ENCODE measurements at regions not wholly inside any gene's neighbourhood (a gene's known extent, or its start where the extent isn't known, plus 50 kb on each side); places are given as distances from the start of the nearest gene placed in this dataset.
"Not testable (repeated sequence)": the region's sequence is repeated elsewhere in the genome, so short reads cannot be mapped to it uniquely, and the experiment has no call there.

DNA sequence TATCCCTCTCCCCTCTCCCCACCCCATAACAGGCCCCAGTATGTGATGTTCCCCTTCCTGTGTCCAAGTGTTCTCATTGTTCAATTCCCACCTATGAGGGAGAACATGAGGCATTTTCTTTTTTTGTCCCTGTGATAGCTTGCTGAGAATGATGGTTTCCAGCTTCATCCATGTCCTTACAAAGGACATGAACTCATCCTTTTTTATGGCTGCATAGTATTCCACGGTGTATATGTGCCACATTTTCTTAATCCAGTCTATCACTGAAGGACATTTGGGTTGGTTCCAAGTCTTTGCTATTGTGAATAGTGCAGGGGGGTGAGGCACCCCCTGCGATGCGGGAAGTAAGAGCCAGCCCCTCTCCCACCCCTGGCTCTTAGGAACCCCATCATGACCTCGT lies 73.2 kb upstream of the RUBCNL start:
- H4K91ac ChIP-seq (ENCODE audit: insufficient read depth, low read depth, low read length); dilution Hi-C loops (cut with HindIII; ENCODE audit: low sequenced_read_pairs, unreplicated experiment); H3K4me3 ChIP-seq (ENCODE audit: insufficient read depth, low read depth, low read length); POLR2A ChIA-PET (ENCODE audit: unreplicated experiment); CTCF ChIA-PET; H3K4me2 ChIP-seq (ENCODE audit: low read depth, low read length); H3K14ac ChIP-seq (replicated peaks; ENCODE audit: low read depth, low read length); H3K23ac ChIP-seq (ENCODE audit: low read depth, low read length); H3K36me3 ChIP-seq (ENCODE audit: control insufficient read depth, insufficient read depth, low read length); DNase-seq; H4K20me1 ChIP-seq (ENCODE audit: insufficient read depth, low read length); H3K27ac ChIP-seq (ENCODE audit: insufficient read depth, low read length); H2BK15ac ChIP-seq (ENCODE audit: low read depth, low read length); H3K79me1 ChIP-seq (ENCODE audit: low read depth in 1 of 2, low read length in 2 of 2); H2AK5ac ChIP-seq (ENCODE audit: low read depth, low read length); H3K9ac ChIP-seq (ENCODE audit: low read depth, low read length); H3K4me1 ChIP-seq (ENCODE audit: control insufficient read depth, insufficient read depth, low read length); H3K18ac ChIP-seq (ENCODE audit: low read depth, low read length); H2AFZ ChIP-seq (replicated peaks; ENCODE audit: low read length, poor library complexity); H2BK5ac ChIP-seq (ENCODE audit: low read depth, low read length, poor library complexity, severe bottlenecking); in situ Hi-C loops (cut with MboI; ENCODE audit: low sequenced_read_pairs); H3K9me1 ChIP-seq (ENCODE audit: insufficient read depth, low read length); intact Hi-C loops (cut with micrococcal nuclease); H3K56ac ChIP-seq (ENCODE audit: extremely low read depth, insufficient read depth, low read length); ATAC-seq (ENCODE audit: low read depth); H3K9me3 ChIP-seq (ENCODE audit: control insufficient read depth, insufficient read depth, low read length); H2BK20ac ChIP-seq (ENCODE audit: low read depth, low read length); H3K27me3 ChIP-seq (ENCODE audit: control insufficient read depth, insufficient read depth, low read length); H4K8ac ChIP-seq (ENCODE audit: low read depth in 2 of 2, low read length in 2 of 2); H2BK120ac ChIP-seq (ENCODE audit: low read depth, low read length); H3K4ac ChIP-seq (ENCODE audit: low read depth, low read length); H2AK9ac ChIP-seq (replicated peaks; ENCODE audit: low read depth, low read length, poor library complexity); H4K5ac ChIP-seq (ENCODE audit: low read depth, low read length); BruUV-seq (replicated peaks): not testable (repeated sequence)
- WGBS, 2 experiments (ENCODE audit: extremely low coverage in 2 of 2, insufficient read length in 1 of 2) = no CpG with 5 or more reads among the region's 4 CpGs

- H4K20me1 ChIP-seq (ENCODE audit: insufficient read depth, low read length); H3K4me2 ChIP-seq (ENCODE audit: low read depth, low read length); H3K9me3 ChIP-seq (ENCODE audit: control insufficient read depth, insufficient read depth, low read length); H3K36me3 ChIP-seq (ENCODE audit: control insufficient read depth, insufficient read depth, low read length); H3K9ac ChIP-seq (ENCODE audit: low read depth, low read length); H3K4ac ChIP-seq (ENCODE audit: low read depth, low read length); H2AFZ ChIP-seq (replicated peaks; ENCODE audit: low read length, poor library complexity); H3K23ac ChIP-seq (ENCODE audit: low read depth, low read length); H3K18ac ChIP-seq (ENCODE audit: low read depth, low read length); H3K27me3 ChIP-seq (ENCODE audit: control insufficient read depth, insufficient read depth, low read length); H3K4me3 ChIP-seq (ENCODE audit: insufficient read depth, low read depth, low read length); intact Hi-C loops (cut with micrococcal nuclease); H2BK120ac ChIP-seq (ENCODE audit: low read depth, low read length); H2BK20ac ChIP-seq (ENCODE audit: low read depth, low read length); H3K9me1 ChIP-seq (ENCODE audit: insufficient read depth, low read length); dilution Hi-C loops (cut with HindIII; ENCODE audit: low sequenced_read_pairs, unreplicated experiment); H2BK5ac ChIP-seq (ENCODE audit: low read depth, low read length, poor library complexity, severe bottlenecking); H2BK15ac ChIP-seq (ENCODE audit: low read depth, low read length); POLR2A ChIA-PET (ENCODE audit: unreplicated experiment); in situ Hi-C loops (cut with MboI; ENCODE audit: low sequenced_read_pairs); BruUV-seq (replicated peaks); H3K4me1 ChIP-seq (ENCODE audit: control insufficient read depth, insufficient read depth, low read length); DNase-seq; CTCF ChIA-PET; H4K91ac ChIP-seq (ENCODE audit: insufficient read depth, low read depth, low read length); H3K27ac ChIP-seq (ENCODE audit: insufficient read depth, low read length); H2AK9ac ChIP-seq (replicated peaks; ENCODE audit: low read depth, low read length, poor library complexity); H3K14ac ChIP-seq (replicated peaks; ENCODE audit: low read depth, low read length); H4K5ac ChIP-seq (ENCODE audit: low read depth, low read length); H2AK5ac ChIP-seq (ENCODE audit: low read depth, low read length); H4K8ac ChIP-seq (ENCODE audit: low read depth in 2 of 2, low read length in 2 of 2); ATAC-seq (ENCODE audit: low read depth); H3K79me1 ChIP-seq (ENCODE audit: low read depth in 1 of 2, low read length in 2 of 2); H3K56ac ChIP-seq (ENCODE audit: extremely low read depth, insufficient read depth, low read length): not testable (repeated sequence)
- no CpG with 5 or more reads among the region's 2 CpGs for WGBS, 2 experiments (ENCODE audit: extremely low coverage in 2 of 2, insufficient read length in 1 of 2)
These were observed 70.2 kb upstream of the RUBCNL start for GRCh38 chr13:46457255-46457654.
